LNCAP (cell line): ENCODE measurements at regions not wholly inside any gene's neighbourhood (a gene's known extent, or its start where the extent isn't known, plus 50 kb on each side); places are given as distances from the start of the nearest gene placed in this dataset.

Experiments
- CTCF ChIP-seq: fragments of 450-650 bp; IDR thresholded peaks from 2 replicates; pipeline ENCODE4 v1.5.1; 2017; ENCODE audit warnings: mild to moderate bottlenecking

DNA sequence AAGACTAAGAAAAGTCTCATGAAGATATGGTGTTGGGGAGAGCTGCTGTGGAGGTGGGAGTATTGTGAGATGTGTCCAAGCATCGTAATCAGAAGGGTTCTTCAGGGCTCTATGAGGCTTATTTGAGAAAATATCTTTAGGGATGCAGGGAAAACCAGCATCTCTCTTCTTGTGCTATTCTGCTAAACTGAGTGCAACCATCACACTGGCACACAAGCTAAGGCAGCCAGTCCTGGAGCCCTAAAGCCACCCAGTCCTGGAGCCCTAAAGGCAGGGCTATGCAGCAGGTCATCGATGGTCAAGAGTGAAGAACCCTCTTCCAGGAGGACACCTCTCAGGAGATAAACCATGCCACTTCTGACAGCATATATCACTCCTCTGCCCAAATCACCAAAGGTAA is 445.2 kb upstream of the MIR17HG start:
- TF ChIP-seq CTCF = no peak

- no peak for TF ChIP-seq CTCF
These were observed 440.9 kb upstream of the MIR17HG start for GRCh38 chr13:90906554-90906953.

- no peak for TF ChIP-seq CTCF
These were observed 438.7 kb upstream of the MIR17HG start for GRCh38 chr13:90908792-90909191.

- no peak for TF ChIP-seq CTCF
These were observed 437.4 kb upstream of the MIR17HG start for GRCh38 chr13:90910018-90910639.

- no peak for TF ChIP-seq CTCF
These were observed 435.2 kb upstream of the MIR17HG start for GRCh38 chr13:90912247-90912646.

DNA sequence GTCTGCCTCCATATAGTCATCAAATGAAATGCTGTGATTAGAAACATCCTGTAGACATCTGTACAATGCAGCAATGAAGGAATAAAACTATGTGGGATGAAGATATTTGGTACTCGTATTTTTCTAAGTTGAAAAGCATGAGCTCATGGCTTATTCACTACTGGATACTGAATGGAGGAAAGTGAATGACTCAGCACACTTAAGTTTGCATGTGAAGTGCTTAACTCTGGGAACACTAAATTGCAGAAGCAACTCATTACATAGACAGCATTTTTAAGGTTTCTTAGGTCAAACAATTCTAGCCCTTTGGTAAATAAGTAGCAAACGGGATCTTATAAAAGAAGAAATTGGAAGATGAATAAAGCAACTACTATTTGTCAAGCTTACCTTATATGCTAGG is 429.0 kb upstream of the MIR17HG start:
- TF ChIP-seq CTCF = no peak

DNA sequence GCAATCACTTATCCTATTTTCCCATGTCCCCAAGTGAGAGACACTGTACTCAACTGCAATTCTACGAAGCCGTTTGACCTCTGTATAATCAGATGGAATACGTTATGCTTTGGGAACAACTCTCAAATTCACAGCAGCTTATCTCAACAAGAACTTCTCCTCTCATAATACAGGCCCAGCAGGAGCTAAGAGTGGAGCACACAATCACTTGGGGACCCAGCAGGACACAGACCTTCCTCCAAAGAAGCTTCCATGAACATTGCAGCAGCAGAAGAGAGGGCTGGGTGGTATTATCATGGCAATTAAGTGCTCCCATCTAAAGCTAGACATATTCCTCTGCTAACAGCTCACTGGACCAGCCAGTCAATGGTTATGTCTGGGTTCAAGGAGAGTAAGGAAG is 428.3 kb upstream of the MIR17HG start:
- no peak for TF ChIP-seq CTCF

DNA sequence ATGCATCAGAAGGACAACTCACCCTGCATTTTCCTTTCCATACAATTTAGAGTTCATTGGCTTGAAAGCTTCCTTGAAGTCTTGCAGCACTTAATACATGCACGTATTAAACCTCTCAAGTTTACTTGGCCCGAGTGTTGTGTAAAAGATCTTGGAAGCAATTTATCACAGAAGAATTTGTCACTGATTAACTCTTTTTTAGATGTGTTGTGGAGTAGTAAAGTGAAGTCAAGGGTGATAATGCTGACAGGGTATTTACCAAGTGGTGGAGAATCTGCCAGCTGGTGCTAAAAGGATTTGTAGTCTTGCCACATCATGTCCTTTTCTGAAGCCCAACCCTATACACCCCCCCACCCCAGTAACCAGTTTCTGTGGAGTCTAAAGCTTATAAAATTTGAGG is 421.0 kb upstream of the MIR17HG start:
- no peak for TF ChIP-seq CTCF
